Smooth muscle cell (in vitro differentiated cells): ENCODE measurements at regions not wholly inside any gene's neighbourhood (a gene's known extent, or its start where the extent isn't known, plus 50 kb on each side); places are given as distances from the start of the nearest gene placed in this dataset.

Source experiments
- DNase-seq: peaks from one replicate; lab custom pipeline; 2025; ENCODE audit not compliant: unreplicated experiment; lab: John Stamatoyannopoulos, UW
- H2AFZ ChIP-seq: fragments of 200-600 bp; sonication (generic); 2 replicates; pipeline ENCODE4 v1.6.0; 2016; ENCODE audit warnings: antibody characterized with exemption, low read depth, mild to moderate bottlenecking
- H3F3A ChIP-seq: fragments of 200-600 bp; sonication (generic); 2 replicates; pipeline ENCODE4 v1.6.0; 2017; ENCODE audit warnings: antibody characterized with exemption, low read depth
- H3K27ac ChIP-seq: fragments of 200-600 bp; sonication (generic); 2 replicates; pipeline ENCODE4 v1.5.1; 2016; ENCODE audit warnings: low read depth, mild to moderate bottlenecking
- H3K27me3 ChIP-seq: fragments of 200-600 bp; sonication (generic); 2 replicates; pipeline ENCODE4 v1.6.1; 2016; ENCODE audit warnings: low read depth, mild to moderate bottlenecking
- H3K36me3 ChIP-seq: fragments of 200-600 bp; sonication (generic); 2 replicates; pipeline ENCODE4 v1.5.1; 2016; ENCODE audit warnings: low read depth
- H3K4me1 ChIP-seq: fragments of 200-600 bp; sonication (generic); 2 replicates; pipeline ENCODE4 v1.5.1; 2016; ENCODE audit warnings: low read depth
- H3K4me2 ChIP-seq: fragments of 200-600 bp; sonication (generic); 2 replicates; pipeline ENCODE4 v1.6.0; 2016; ENCODE audit warnings: mild to moderate bottlenecking
- H3K4me3 ChIP-seq: fragments of 200-600 bp; sonication (generic); 2 replicates; pipeline ENCODE4 v1.5.1; 2016; ENCODE audit warnings: mild to moderate bottlenecking
- H3K79me2 ChIP-seq: fragments of 200-600 bp; sonication (generic); 2 replicates; pipeline ENCODE4 v1.6.0; 2016; ENCODE audit warnings: low read depth, mild to moderate bottlenecking
- H3K9ac ChIP-seq: fragments of 200-600 bp; sonication (generic); 2 replicates; pipeline ENCODE4 v1.6.0; 2016; ENCODE audit warnings: low read depth
- H3K9me3 ChIP-seq: fragments of 200-600 bp; sonication (generic); replicated peaks from 2 replicates; pipeline ENCODE4 v1.5.1; 2016; ENCODE audit warnings: low read depth
- H4K20me1 ChIP-seq: fragments of 200-600 bp; sonication (generic); 2 replicates; pipeline ENCODE4 v1.6.0; 2016; ENCODE audit warnings: low read depth
- CTCF ChIP-seq: fragments of 200-600 bp; sonication (generic); IDR thresholded peaks from 2 replicates; pipeline ENCODE4 v1.5.1; 2017; ENCODE audit warnings: borderline replicate concordance, mild to moderate bottlenecking, antibody characterized with exemption; ENCODE audit not compliant: insufficient read depth, poor library complexity, severe bottlenecking
- WGBS: methylation state at CpG from one replicate; pipeline ENCODE4 v1.1.7; 2016; ENCODE audit warnings: low lambda C conversion rate; 5-methylcytosine and 5-hydroxymethylcytosine counted together

GRCh38 chr10:78178397-78178796 is 144.7 kb downstream of the RPS24 start:
- Histone ChIP-seq H3K4me2 (no peak overlapping the region), H3F3A (no peaks in the 10 kb centered on the region), H3K27me3 (no peaks in the 10 kb centered on the region), H3K4me3 (no peak overlapping the region), H3K9me3 (no peaks in the 10 kb centered on the region), H3K36me3 (no peaks in the 10 kb centered on the region), H4K20me1 (no peaks in the 10 kb centered on the region), H3K9ac (no peak overlapping the region), H3K27ac (no peak overlapping the region), H2AFZ (no peak overlapping the region), H3K79me2 (no peaks in the 10 kb centered on the region), H3K4me1 (peaks cover 34% of the 10 kb centered on the region)
- DNase-seq: no peak
- 84% methylated on average over 8 of the region's 8 CpGs for WGBS
- no peak for TF ChIP-seq CTCF

- Histone ChIP-seq H3K9ac (no peak overlapping the region), H3K36me3 (no peaks in the 10 kb centered on the region), H3F3A (no peaks in the 10 kb centered on the region), H3K79me2 (no peaks in the 10 kb centered on the region), H3K9me3 (no peaks in the 10 kb centered on the region), H3K4me3 (no peak overlapping the region), H3K27me3 (no peaks in the 10 kb centered on the region), H3K4me1 (peaks cover 34% of the 10 kb centered on the region), H3K4me2 (no peak overlapping the region), H4K20me1 (no peaks in the 10 kb centered on the region), H3K27ac (no peak overlapping the region), H2AFZ (no peak overlapping the region)
- no peak for TF ChIP-seq CTCF
- WGBS: 66% methylated on average over 5 of the region's 7 CpGs
- no peak for DNase-seq
These were observed 145.3 kb downstream of the RPS24 start for GRCh38 chr10:78178940-78179339.

DNA sequence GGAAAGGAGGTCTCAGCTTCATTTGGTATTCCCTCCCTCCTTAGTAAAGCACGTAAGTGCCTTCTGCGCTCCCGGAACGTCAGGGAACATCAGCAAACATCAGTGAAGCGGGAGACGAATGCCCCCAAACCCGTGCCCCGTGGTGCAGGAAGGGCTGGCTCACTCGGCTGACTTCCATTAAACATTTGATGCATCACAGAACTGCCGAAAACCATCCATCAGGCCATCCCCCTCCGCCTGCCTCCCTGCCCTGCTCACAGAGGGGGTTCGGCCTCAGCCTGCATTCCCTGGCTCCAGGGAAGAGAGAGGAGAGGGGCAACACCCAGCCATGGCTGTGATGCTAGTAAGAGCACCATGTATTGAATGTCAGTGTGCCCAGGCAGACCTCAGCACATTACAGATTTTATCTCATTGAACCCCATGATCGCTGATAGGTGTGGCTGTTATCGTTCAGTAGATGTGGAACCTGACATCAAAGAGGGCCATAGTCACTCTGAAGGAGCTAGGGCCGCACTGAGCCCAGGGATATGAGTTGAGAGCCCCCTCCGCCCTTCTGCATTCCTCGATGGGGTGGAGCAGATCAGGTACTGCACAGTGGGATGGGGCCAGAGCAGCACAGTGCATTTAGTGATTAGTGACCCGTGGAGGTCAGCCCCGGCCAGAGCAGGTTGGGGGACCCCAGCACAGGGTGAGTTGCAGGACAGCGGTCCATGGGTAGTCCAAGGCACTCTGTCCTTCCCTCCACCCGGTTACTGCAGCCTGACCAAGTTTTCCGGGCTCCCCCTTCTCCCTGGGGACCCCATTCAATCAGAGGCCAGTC is 146.4 kb downstream of the RPS24 start:
- Histone ChIP-seq H3K4me3 (no peak overlapping the region), H3K9ac (no peak overlapping the region), H4K20me1 (no peaks in the 10 kb centered on the region), H3K79me2 (no peaks in the 10 kb centered on the region), H3K27me3 (no peaks in the 10 kb centered on the region), H3K36me3 (no peaks in the 10 kb centered on the region), H3K27ac (no peak overlapping the region), H3K4me2 (no peak overlapping the region), H2AFZ (no peak overlapping the region), H3K9me3 (no peaks in the 10 kb centered on the region), H3F3A (no peaks in the 10 kb centered on the region), H3K4me1 (peaks cover 34% of the 10 kb centered on the region)
- DNase-seq: no peak
- WGBS: 90% methylated on average over 22 of the region's 22 CpGs
- no peak for TF ChIP-seq CTCF
